ENCODE measurements at regions not wholly inside any gene's neighbourhood (a gene's known extent, or its start where the extent isn't known, plus 50 kb on each side); places are given as distances from the start of the nearest gene placed in this dataset.

GRCh38 chr14:58899317-58899713 is 261.6 kb downstream of the DACT1 start:
- peaks cover 0 to 9% (median 0%) of the 10 kb centered on the region in 3 experiments; a peak in 4 of 7 replicates for H3K36me3 Mint-ChIP-seq (ENCODE audit: insufficient read depth in 1 of 3, low read depth in 3 of 3)

More at GRCh38 chr14:58899317-58899713, 261.6 kb downstream of the DACT1 start:
- Histone ChIP-seq H2AK5ac (ENCODE audit: insufficient read length, low read length) (no peak overlapping the region), H3K79me1 (ENCODE audit: insufficient read depth, low read depth, low read length, poor library complexity, severe bottlenecking) (no peaks in the 10 kb centered on the region), H3K4ac (ENCODE audit: low read depth, low read length) (no peak overlapping the region), H3K23me2 (ENCODE audit: insufficient read length, low read depth, low read length, poor library complexity, severe bottlenecking) (no peaks in the 10 kb centered on the region), H4K5ac (ENCODE audit: insufficient read length, low read depth, low read length) (no peak overlapping the region), H2BK20ac (ENCODE audit: low read depth, low read length, poor library complexity, severe bottlenecking) (no peak overlapping the region), H3K9me3 (ENCODE audit: control insufficient read depth, low read depth, low read length) (no peaks in the 10 kb centered on the region), H3T11ph (ENCODE audit: low read length) (no peak overlapping the region), H3K4me1 (ENCODE audit: insufficient read depth, low read length) (no peaks in the 10 kb centered on the region), H4K8ac (replicated peaks; ENCODE audit: insufficient read length, low read depth, low read length) (no peak overlapping the region), H3K14ac (ENCODE audit: insufficient read depth, low read length) (no peak overlapping the region), H3K9ac (ENCODE audit: extremely low read depth, insufficient read length, low read length) (no peak overlapping the region), H3K27me3 (ENCODE audit: insufficient read depth, low read length) (no peaks in the 10 kb centered on the region; the same call in 1 of the 2 replicates), H2BK12ac (ENCODE audit: insufficient read length, low read depth, low read length) (no peak overlapping the region), H3K79me2 (ENCODE audit: insufficient read depth, low read length) (no peaks in the 10 kb centered on the region), H3K23ac (ENCODE audit: insufficient read length, low read depth, low read length) (no peak overlapping the region), H3K18ac (ENCODE audit: insufficient read length, low read depth, low read length) (no peak overlapping the region), H2AFZ (ENCODE audit: low read length) (no peak overlapping the region), H3K27ac (ENCODE audit: insufficient read length, low read depth, low read length) (no peak overlapping the region), H2BK5ac (ENCODE audit: insufficient read length, low read length) (no peak overlapping the region), H2BK15ac (ENCODE audit: low read depth, low read length) (no peak overlapping the region), H3K56ac (ENCODE audit: insufficient read length, low read depth, low read length) (no peak overlapping the region), H3K4me2 (ENCODE audit: insufficient read depth, insufficient read length, low read length) (no peak overlapping the region), H4K20me1 (ENCODE audit: control insufficient read depth, insufficient read depth, insufficient read length) (no peaks in the 10 kb centered on the region), H4K91ac (ENCODE audit: insufficient read length, low read depth, low read length) (no peak overlapping the region), H2BK120ac (ENCODE audit: low read depth, low read length, poor library complexity, severe bottlenecking) (no peak overlapping the region)
- H3K27me3 Mint-ChIP-seq (ENCODE audit: low read depth), result no peaks in the 10 kb centered on the region
- TF ChIP-seq CTCF (conservative IDR thresholded peaks at IDR 0.05), result no peak
- no peak overlapping the region for H3K4me3 Mint-ChIP-seq
- H3K4me1 Mint-ChIP-seq, result no peaks in the 10 kb centered on the region
- no CpG with 5 or more reads among the region's 3 CpGs for WGBS (ENCODE audit: extremely low coverage, insufficient read length, low lambda C conversion rate)
- no peak for DNase-seq
- no peak overlapping the region for H3K27ac Mint-ChIP-seq
- H3K9me3 Mint-ChIP-seq, result peaks cover 5 to 6% of the 10 kb centered on the region in 2 experiments; a peak in 3 of 5 replicates
